Astrocyte of the spinal cord (primary cell): ENCODE measurements at regions not wholly inside any gene's neighbourhood (a gene's known extent, or its start where the extent isn't known, plus 50 kb on each side); places are given as distances from the start of the nearest gene placed in this dataset.
"Not testable (repeated sequence)": the region's sequence is repeated elsewhere in the genome, so short reads cannot be mapped to it uniquely, and the experiment has no call there.

Experiments
- DNase-seq: peaks from one replicate; pipeline ENCODE4 v3.0.0; 2011; ENCODE audit warnings: low read depth, low spot score
- H3K4me3 ChIP-seq: 2 replicates; pipeline ENCODE4 v1.5.1; 2011; ENCODE audit warnings: low read depth, mild to moderate bottlenecking, low read length, moderate library complexity
- CTCF ChIP-seq: IDR thresholded peaks from 2 replicates; pipeline ENCODE4 v1.5.1; 2012; ENCODE audit warnings: low read depth, mild to moderate bottlenecking, low read length, inconsistent platforms
- in situ Hi-C: cut with HindIII; loops from 2 replicates; pipeline ENCODE4 v1.10.0; 2017; ENCODE audit warnings: low sequenced_read_pairs

- no peak for DNase-seq
- in situ Hi-C loops, result no loop called here
- no peak overlapping the region for H3K4me3 ChIP-seq
- no peak for TF ChIP-seq CTCF
Observed at GRCh38 chr11:87897921-87898320, 277.3 kb downstream of the RAB38 start.

- no peak for DNase-seq
- in situ Hi-C loops, result no loop called here
- TF ChIP-seq CTCF, result no peak
- no peak overlapping the region for H3K4me3 ChIP-seq
Observed at GRCh38 chr11:87897071-87897470, 278.2 kb downstream of the RAB38 start.

GRCh38 chr11:87894961-87895360, 280.3 kb downstream of the RAB38 start:
- no peak for DNase-seq
- no peak for TF ChIP-seq CTCF
- no peak overlapping the region for H3K4me3 ChIP-seq
- in situ Hi-C loops, result no loop called here

- in situ Hi-C loops, result no loop called here
- DNase-seq, result no peak
- no peak for TF ChIP-seq CTCF
- H3K4me3 ChIP-seq, result no peak overlapping the region
Observed at GRCh38 chr11:87892291-87892690, 283.0 kb downstream of the RAB38 start.

- in situ Hi-C loops, result no loop called here
- H3K4me3 ChIP-seq, result no peak overlapping the region
Observed at GRCh38 chr11:87889126-87889525, 286.1 kb downstream of the RAB38 start.

GRCh38 chr11:87885084-87885483, 290.2 kb downstream of the RAB38 start:
- H3K4me3 ChIP-seq, in situ Hi-C loops, DNase-seq: not testable (repeated sequence)

More at GRCh38 chr11:87889126-87889525, 286.1 kb downstream of the RAB38 start:
- no peak for TF ChIP-seq CTCF
- DNase-seq, result no peak

GRCh38 chr11:87879118-87879517, 296.1 kb downstream of the RAB38 start:
- no peak for DNase-seq
- TF ChIP-seq CTCF, result no peak
- no peak overlapping the region for H3K4me3 ChIP-seq
- in situ Hi-C loops, result no loop called here
